Vagina (tissue), 2 donors: ENCODE measurements at regions not wholly inside any gene's neighbourhood (a gene's known extent, or its start where the extent isn't known, plus 50 kb on each side); places are given as distances from the start of the nearest gene placed in this dataset.

Experiments
- CTCF ChIP-seq, 3 experiments: fragments of 450-650 bp in 2 of 3; fragments of 200-600 bp in 1 of 3; sonication (generic) in 1 of 3; IDR thresholded peaks; one replicate each; pipeline ENCODE4 v1.5.1; 2017 to 2019; ENCODE audit warnings: antibody characterized with exemption in 3 of 3, mild to moderate bottlenecking in 2 of 3, moderate library complexity in 2 of 3
- POLR2A ChIP-seq, 2 donors: fragments of 450-650 bp; IDR thresholded peaks; one replicate each; pipeline ENCODE4 v1.6.1; 2017; ENCODE audit warnings: antibody characterized with exemption in 2 of 2, mild to moderate bottlenecking in 2 of 2, moderate library complexity in 2 of 2

DNA sequence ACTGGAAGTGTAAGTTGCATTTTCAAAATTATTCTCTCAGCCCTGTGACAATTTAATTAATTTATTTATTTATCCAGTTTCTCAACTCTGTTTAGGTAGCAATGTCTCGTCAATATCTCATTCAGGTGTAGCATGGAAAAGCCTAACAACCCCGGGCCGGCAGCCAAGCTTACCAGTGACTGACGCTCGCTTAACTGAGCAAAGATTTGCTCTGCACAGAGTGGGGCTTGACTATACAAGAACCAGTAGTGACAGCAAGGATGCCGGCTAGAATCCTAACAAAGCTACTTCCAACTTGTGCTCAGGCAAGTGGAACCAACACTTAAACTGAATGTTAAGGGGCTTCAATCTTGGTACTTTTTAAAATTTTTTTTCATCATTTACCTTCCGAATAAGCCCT lies 80.9 kb upstream of the ESRRG start:
- TF ChIP-seq POLR2A (IDR thresholded peaks at IDR 0.05) (no peak), CTCF (IDR thresholded peaks at IDR 0.05) (no peak)
